MM.1S (cell line): ENCODE measurements at regions not wholly inside any gene's neighbourhood (a gene's known extent, or its start where the extent isn't known, plus 50 kb on each side); places are given as distances from the start of the nearest gene placed in this dataset.
"Not testable (repeated sequence)": the region's sequence is repeated elsewhere in the genome, so short reads cannot be mapped to it uniquely, and the experiment has no call there.

Source experiments
- CTCF ChIP-seq: fragments of 300-600 bp; sonication (generic); IDR thresholded peaks from 2 replicates; pipeline ENCODE4 v1.5.1; 2016; ENCODE audit warnings: antibody characterized with exemption, low read length, mixed read lengths
- EZH2 ChIP-seq: fragments of 300-600 bp; sonication (generic); optimal IDR thresholded peaks from 2 replicates; pipeline ENCODE3; 2017; ENCODE audit warnings: low read depth, mild to moderate bottlenecking, antibody characterized with exemption, low read length, mixed read lengths

- not testable (repeated sequence) for TF ChIP-seq CTCF, EZH2
Observed at GRCh38 chr7:63901204-63901506, 97.5 kb upstream of the ZNF722 start.
